22Rv1 (cell line): ENCODE measurements at regions not wholly inside any gene's neighbourhood (a gene's known extent, or its start where the extent isn't known, plus 50 kb on each side); places are given as distances from the start of the nearest gene placed in this dataset.

Experiments
- ZFX ChIP-seq: fragments of 450-650 bp; IDR thresholded peaks from 2 replicates; pipeline ENCODE4 v1.6.1; 2017; ENCODE audit warnings: antibody characterized with exemption, borderline replicate concordance
- TF ChIP-seq, protein P1 (sequence below): fragments of 450-650 bp; IDR thresholded peaks from 2 replicates; pipeline ENCODE4 v1.5.1; 2017; ENCODE audit warnings: mild to moderate bottlenecking

GRCh38 chr1:222047366-222047765, 305.5 kb upstream of the DUSP10 start:
- TF ChIP-seq, protein P1, sequence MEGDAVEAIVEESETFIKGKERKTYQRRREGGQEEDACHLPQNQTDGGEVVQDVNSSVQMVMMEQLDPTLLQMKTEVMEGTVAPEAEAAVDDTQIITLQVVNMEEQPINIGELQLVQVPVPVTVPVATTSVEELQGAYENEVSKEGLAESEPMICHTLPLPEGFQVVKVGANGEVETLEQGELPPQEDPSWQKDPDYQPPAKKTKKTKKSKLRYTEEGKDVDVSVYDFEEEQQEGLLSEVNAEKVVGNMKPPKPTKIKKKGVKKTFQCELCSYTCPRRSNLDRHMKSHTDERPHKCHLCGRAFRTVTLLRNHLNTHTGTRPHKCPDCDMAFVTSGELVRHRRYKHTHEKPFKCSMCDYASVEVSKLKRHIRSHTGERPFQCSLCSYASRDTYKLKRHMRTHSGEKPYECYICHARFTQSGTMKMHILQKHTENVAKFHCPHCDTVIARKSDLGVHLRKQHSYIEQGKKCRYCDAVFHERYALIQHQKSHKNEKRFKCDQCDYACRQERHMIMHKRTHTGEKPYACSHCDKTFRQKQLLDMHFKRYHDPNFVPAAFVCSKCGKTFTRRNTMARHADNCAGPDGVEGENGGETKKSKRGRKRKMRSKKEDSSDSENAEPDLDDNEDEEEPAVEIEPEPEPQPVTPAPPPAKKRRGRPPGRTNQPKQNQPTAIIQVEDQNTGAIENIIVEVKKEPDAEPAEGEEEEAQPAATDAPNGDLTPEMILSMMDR = no peak
- no peak for TF ChIP-seq ZFX
